Skin of body (tissue), 1 donor: ENCODE measurements at regions not wholly inside any gene's neighbourhood (a gene's known extent, or its start where the extent isn't known, plus 50 kb on each side); places are given as distances from the start of the nearest gene placed in this dataset.
"Not testable (repeated sequence)": the region's sequence is repeated elsewhere in the genome, so short reads cannot be mapped to it uniquely, and the experiment has no call there.

Experiments used
- DNase-seq: peaks from one replicate; lab custom pipeline; 2025; lab: John Stamatoyannopoulos, UW

- DNase-seq = peak; percentile 17
Measured at GRCh38 chr9:78940121-78940855, 631.5 kb upstream of the TLE4 start.

GRCh38 chr9:78954286-78954685 lies 617.5 kb upstream of the TLE4 start:
- DNase-seq = no peak

GRCh38 chr9:78958892-78959291 lies 612.9 kb upstream of the TLE4 start:
- no peak for DNase-seq

GRCh38 chr9:78962156-78962555 lies 609.6 kb upstream of the TLE4 start:
- DNase-seq = no peak

- DNase-seq = no peak
Measured at GRCh38 chr9:78963911-78964310, 607.9 kb upstream of the TLE4 start.

DNA sequence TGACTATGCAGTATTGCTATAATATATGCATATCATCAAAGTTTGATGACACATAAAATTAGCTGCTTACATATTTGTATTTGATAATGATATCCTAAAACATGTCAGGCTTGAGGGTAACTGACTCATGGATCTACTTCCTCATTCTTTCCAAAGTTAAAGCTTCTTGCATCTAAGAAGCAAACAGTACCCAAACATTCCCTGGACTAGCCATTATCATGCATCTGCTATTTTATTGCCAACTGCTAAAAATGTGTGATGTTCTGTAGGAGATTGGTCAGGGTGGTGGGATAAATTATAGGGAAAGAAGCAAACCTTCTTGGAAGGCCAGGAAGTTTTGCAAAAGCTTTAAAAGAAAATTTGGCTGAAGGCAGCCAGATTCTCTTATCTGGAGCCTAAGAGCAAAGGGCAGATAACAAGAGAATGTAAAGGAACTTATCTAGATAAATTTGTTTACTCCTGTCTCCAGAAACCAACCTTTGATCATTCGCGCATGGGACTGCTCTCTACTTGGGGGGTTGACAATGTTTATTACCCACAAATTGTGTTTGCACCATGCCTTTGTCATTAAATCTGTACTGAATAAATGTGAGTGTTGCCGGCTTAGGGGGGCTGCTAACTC lies 604.1 kb upstream of the TLE4 start:
- no peak for DNase-seq

GRCh38 chr9:78970375-78970774 lies 601.4 kb upstream of the TLE4 start:
- no peak for DNase-seq

GRCh38 chr9:78971540-78971939 lies 600.2 kb upstream of the TLE4 start:
- DNase-seq = no peak

GRCh38 chr9:78972303-78972999 lies 599.3 kb upstream of the TLE4 start:
- DNase-seq = no peak

DNA sequence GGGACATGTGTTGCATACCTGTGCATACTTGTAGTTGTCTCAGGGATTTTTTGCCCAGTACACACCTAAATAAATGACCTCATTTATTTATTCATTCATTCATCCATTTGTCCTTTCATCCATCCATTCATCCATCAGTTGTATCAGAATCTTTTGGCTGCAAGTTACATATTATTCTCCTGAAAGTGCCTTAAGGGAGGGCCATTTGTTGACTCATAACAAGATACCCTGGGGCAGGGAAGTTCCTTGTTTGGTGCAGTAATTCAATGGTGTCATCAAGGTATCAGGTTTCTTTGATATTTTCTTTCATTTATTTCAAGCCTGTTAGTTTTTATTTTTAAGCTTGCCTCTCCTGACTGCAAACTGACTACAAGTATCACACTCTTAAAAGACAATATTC lies 597.9 kb upstream of the TLE4 start:
- no peak for DNase-seq

- no peak for DNase-seq
Measured at GRCh38 chr9:78982849-78983248, 588.9 kb upstream of the TLE4 start.

- DNase-seq = no peak
Measured at GRCh38 chr9:78985084-78985738, 586.6 kb upstream of the TLE4 start.

DNA sequence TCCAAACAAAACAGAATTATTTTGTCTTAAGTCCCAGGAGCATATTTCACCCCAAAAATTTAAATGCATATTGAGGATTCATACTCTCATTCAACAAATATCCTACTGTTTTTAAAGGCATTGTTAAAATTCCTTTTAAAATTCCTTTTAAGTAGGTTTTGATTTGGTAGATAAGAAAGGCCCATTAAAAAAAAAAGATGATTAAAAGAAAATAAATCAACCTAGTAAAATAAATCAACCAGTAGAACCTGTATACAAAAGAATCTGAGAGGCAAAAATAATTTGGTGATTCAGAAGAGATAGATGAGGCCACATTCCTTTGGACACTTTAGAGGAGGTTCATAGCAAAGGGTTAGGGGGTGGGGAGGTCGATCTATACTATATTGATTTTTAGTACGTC lies 585.3 kb upstream of the TLE4 start:
- DNase-seq = no peak

DNA sequence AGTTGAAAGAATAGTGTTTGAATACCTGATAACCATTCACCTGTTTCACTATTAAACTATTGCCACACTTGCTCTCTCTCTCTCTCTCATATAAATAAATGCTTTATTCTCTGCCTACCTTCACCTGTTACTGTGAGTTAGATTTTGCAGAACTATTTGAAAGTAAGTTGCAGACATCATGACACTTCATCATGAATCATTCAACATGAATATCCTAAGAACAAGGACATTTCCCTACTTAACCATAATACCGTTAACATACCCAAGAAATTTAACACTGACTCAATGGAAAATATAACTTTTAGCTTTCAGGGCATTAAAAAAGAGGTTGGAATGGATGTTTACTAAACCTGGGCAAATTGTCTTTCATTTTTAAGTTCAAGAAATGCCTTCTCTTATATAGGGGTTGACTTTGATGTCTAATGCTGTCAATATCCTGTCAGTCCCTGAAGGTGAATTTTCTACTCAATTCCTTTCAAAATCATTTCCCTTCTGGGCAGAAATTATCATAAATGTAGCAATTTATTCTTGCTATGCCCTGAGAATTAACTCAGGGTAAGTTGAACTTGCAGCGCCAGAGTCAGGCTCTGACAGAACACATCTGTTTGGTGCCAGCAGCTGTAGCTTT lies 582.6 kb upstream of the TLE4 start:
- DNase-seq = no peak

DNA sequence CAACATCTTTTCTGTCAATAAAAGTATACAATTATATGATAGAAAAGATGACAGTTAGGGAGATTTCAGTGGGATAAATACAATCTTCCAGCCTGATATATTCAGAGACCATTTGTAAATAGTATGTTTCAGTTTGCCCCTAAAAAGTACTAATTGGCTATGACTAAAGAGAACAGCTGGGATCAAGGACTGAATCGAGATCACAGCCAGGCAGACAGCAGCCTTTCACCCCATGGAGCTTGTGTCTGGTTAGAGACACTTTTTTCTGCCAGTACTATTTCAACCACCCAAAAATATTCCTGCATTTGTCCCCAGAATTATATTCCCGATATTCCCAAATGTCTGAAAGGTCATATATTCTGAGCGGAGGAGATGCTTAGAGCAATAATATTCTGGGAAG lies 577.3 kb upstream of the TLE4 start:
- DNase-seq = no peak

GRCh38 chr9:78994974-78995373 lies 576.8 kb upstream of the TLE4 start:
- DNase-seq = not testable (repeated sequence)

GRCh38 chr9:78997296-78997695 lies 574.5 kb upstream of the TLE4 start:
- no peak for DNase-seq

GRCh38 chr9:79000230-79001002 lies 571.3 kb upstream of the TLE4 start:
- no peak for DNase-seq

- no peak for DNase-seq
Measured at GRCh38 chr9:79001012-79001411, 570.8 kb upstream of the TLE4 start.

DNA sequence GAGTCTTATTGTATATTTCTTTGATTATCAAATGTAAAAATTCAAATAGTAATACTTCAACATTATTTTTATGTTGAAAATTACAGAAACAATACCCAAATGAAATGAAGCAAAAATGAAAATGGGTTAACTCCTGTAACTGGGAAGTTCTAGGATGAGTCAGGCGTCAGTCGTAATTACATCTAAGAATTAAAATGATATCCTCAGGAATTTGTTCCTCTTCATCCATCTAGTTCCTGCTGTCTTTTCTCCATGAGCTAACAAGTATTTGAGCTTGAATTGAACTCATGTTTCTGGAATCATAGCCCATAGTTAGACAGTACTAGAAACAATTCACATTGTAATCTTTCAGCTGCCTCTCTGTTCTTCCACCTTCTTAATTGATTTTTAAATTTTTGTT lies 568.3 kb upstream of the TLE4 start:
- no peak for DNase-seq

- DNase-seq = no peak
Measured at GRCh38 chr9:79004032-79004431, 567.7 kb upstream of the TLE4 start.
